HUES6 (cell line): ENCODE measurements at regions not wholly inside any gene's neighbourhood (a gene's known extent, or its start where the extent isn't known, plus 50 kb on each side); places are given as distances from the start of the nearest gene placed in this dataset.
"Not testable (repeated sequence)": the region's sequence is repeated elsewhere in the genome, so short reads cannot be mapped to it uniquely, and the experiment has no call there.

Experiments
- H3K27ac ChIP-seq: 2 replicates; pipeline ENCODE4 v1.7.0; 2013; ENCODE audit warnings: low read depth, mild to moderate bottlenecking, low read length, inconsistent platforms
- H3K27me3 ChIP-seq: 2 replicates; pipeline ENCODE4 v1.6.1; 2013; ENCODE audit warnings: low read length; ENCODE audit not compliant: control insufficient read depth, insufficient read depth
- H3K36me3 ChIP-seq: 2 replicates; pipeline ENCODE4 v1.6.1; 2013; ENCODE audit warnings: low read length; ENCODE audit not compliant: control insufficient read depth, insufficient read depth
- H3K4me1 ChIP-seq: 2 replicates; pipeline ENCODE4 v1.6.1; 2013; ENCODE audit warnings: low read length; ENCODE audit not compliant: control insufficient read depth, insufficient read depth
- H3K4me3 ChIP-seq: 2 replicates; pipeline ENCODE4 v1.5.1; 2013; ENCODE audit warnings: low read depth, low read length
- H3K9ac ChIP-seq: one replicate; pipeline ENCODE4 v1.6.1; 2013; ENCODE audit warnings: mild to moderate bottlenecking, low read length
- H3K9me3 ChIP-seq: 2 replicates; pipeline ENCODE4 v1.6.1; 2013; ENCODE audit warnings: low read depth, low read length; ENCODE audit not compliant: control insufficient read depth, insufficient read depth

DNA sequence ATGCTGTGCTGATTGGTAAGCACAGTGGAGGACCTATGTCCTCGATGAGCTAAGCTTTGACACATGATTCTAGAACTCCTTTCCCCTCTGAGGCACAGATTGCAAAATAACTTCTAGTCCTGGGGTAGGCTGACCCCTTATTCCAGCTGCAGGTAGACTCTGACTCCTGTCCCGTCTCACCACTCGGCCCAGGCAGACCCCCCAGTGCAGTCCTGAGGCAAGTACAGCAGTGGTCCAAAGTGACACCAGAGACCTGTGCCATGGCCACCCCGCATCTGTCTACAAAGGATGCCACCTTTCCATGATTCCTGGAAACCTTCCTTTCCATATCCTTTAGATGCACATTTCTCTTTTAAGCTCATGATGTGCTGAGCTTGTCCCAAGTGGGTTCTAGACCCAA is 482.5 kb downstream of the ZNF536 start:
- Histone ChIP-seq H3K27me3 (no peaks in the 10 kb centered on the region), H3K9ac (no peak overlapping the region), H3K4me3 (no peak overlapping the region)

DNA sequence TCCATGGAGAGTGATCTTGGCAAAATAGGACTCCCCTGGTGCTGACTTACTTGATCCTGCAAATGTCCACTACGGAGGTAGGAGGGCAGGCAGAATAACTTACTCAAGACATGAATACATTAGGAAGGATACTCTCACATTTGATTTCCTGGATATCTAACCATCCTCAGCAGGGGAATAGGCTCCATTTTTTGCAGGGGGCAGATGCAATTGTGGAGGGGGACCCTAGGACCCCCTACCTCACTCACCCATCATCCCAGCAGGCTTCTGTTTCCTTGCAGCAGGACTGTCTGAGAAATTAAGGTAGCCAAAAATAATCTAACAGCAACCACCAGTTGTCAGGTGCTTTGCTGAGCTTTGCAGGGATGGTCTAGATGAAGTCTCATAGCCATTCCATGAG is 482.0 kb downstream of the ZNF536 start:
- no peaks in the 10 kb centered on the region for H3K36me3 ChIP-seq
- H3K27me3 ChIP-seq: no peaks in the 10 kb centered on the region
- H3K27ac ChIP-seq: no peak overlapping the region
- H3K4me3 ChIP-seq: no peak overlapping the region
- H3K9me3 ChIP-seq: no peaks in the 10 kb centered on the region
- no peaks in the 10 kb centered on the region for H3K4me1 ChIP-seq
- H3K9ac ChIP-seq: no peak overlapping the region

More for the DNA sequence above, 482.5 kb downstream of the ZNF536 start:
- no peaks in the 10 kb centered on the region for H3K9me3 ChIP-seq
- no peaks in the 10 kb centered on the region for H3K4me1 ChIP-seq
- no peak overlapping the region for H3K27ac ChIP-seq
- no peaks in the 10 kb centered on the region for H3K36me3 ChIP-seq

DNA sequence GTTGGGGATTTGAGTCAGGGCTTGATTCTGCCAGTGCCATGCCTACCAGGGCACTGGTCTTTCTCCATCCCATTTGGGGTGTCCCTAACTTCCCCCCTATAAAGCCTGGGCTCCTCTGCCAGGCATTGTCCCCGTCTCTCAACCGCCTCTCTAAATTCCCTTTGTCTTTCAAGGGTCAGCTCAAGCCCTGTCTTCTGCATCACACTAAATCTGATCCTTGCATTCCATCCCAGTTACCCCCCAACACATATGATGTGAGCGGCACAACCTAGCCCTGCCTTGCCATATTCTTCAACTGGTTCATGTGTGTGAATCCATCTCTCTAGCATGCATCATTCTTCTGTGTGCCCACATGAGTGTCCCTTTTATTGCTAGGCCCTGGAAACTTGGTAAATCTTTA is 480.9 kb downstream of the ZNF536 start:
- no peak overlapping the region for H3K4me3 ChIP-seq
- H3K9ac ChIP-seq: no peak overlapping the region
- no peaks in the 10 kb centered on the region for H3K36me3 ChIP-seq
- no peaks in the 10 kb centered on the region for H3K27me3 ChIP-seq
- no peaks in the 10 kb centered on the region for H3K9me3 ChIP-seq
- H3K4me1 ChIP-seq: no peaks in the 10 kb centered on the region
- no peak overlapping the region for H3K27ac ChIP-seq

DNA sequence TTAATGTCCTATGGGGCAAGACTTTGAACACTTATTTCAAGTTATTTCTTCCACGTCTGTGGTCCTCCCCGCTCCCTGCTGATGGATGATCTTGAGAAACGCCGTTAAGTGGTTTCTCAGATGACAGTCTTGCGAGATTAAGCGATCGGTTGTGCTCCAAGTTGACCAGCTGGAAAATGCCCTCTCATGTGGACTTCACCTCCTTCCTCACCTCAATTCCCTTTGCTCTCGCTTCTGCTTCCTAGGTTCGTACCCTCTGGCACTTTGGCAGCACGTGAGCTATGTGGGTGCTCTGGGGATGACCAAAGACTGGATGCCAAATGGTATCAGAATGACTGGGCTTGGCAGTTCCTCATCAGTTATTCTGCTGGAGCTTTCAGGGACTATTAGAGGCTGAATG is 480.0 kb downstream of the ZNF536 start:
- Histone ChIP-seq H3K36me3 (no peaks in the 10 kb centered on the region), H3K9me3 (no peaks in the 10 kb centered on the region), H3K4me1 (no peaks in the 10 kb centered on the region), H3K4me3 (no peak overlapping the region), H3K27me3 (no peaks in the 10 kb centered on the region), H3K9ac (no peak overlapping the region), H3K27ac (no peak overlapping the region)

DNA sequence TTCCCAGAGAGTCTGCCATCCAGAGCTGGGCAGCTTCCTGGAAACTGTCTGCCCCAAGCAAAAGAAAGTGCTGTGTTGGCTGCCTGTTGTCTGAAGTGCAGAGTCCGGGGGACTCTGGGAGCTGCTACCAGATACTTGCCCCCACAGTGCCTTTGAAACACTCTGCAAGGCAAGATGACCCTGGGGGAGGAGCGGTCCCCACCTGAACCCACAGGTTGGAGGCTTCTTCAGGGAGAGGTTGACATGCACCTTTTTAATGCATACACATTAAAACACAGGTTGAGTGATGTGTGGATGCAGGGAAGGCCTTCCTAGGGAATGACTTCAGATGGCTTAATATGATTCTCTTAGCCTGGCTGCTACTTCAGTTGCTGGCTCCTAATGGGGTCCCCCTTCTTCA is 479.5 kb downstream of the ZNF536 start:
- Histone ChIP-seq H3K9me3 (no peaks in the 10 kb centered on the region), H3K4me1 (no peaks in the 10 kb centered on the region), H3K36me3 (no peaks in the 10 kb centered on the region), H3K9ac (no peak overlapping the region), H3K27ac (no peak overlapping the region), H3K27me3 (no peaks in the 10 kb centered on the region), H3K4me3 (no peak overlapping the region)

DNA sequence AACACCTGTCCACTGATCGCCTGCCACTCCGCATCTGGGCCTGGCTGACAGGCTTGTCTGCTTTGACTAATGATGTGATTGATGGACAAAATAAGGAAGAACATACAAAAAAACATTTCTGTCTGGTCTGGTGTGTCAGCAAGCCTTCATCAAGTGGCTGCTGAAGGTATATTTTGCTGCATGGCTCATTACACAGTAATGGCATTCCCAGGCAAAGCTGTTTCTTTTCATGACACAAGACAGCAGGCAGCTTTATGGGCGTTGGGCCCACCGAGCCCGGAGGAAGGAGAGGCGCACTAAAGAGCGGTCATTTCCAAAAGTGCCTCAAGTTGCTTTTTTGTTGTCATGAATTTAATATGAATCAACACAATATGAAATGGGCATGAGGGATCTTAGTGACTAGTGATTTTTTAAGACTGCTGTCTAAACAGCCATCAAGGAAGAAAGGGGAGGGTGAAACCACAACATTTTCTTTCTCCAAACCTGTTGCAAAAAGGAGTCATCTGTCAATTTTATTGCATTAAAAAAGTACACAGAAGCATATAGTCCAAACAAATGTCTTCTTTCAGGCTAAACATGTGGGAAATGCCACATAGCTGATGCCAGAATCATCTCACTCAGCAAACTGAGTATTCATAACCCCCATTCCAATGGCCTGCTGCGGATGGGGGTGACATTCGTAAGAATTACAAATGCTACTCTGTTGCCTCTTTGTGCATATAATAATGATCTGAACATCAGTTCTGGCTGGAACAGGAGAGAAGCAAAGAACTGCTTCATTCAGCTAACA is 476.6 kb downstream of the ZNF536 start:
- Histone ChIP-seq H3K9me3 (no peaks in the 10 kb centered on the region), H3K9ac (no peak overlapping the region), H3K36me3 (no peaks in the 10 kb centered on the region), H3K4me3 (no peak overlapping the region), H3K27ac (no peak overlapping the region), H3K4me1 (no peaks in the 10 kb centered on the region), H3K27me3 (no peaks in the 10 kb centered on the region)

DNA sequence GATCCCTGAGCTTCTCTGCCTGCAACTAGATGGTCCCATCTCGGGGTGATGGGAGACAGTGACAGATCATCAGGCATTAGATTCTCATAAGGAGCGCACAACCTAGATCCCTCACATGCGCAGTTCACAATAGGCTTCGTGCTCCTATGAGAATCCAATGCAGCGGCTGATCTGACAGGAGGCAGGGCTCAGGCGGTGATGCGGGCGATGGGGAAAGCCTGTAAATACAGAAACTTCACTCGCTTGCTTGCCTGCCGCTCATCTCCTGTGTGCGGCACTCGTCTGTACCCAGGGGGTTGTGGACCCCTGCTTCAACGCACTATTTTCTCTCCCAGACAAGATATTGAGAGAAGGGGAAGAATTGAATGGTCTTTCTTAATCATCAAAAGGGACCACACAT is 473.9 kb downstream of the ZNF536 start:
- H3K27me3 ChIP-seq: no peaks in the 10 kb centered on the region
- H3K4me3 ChIP-seq: no peak overlapping the region
- H3K27ac ChIP-seq: no peak overlapping the region
- no peak overlapping the region for H3K9ac ChIP-seq
- no peaks in the 10 kb centered on the region for H3K9me3 ChIP-seq
- no peaks in the 10 kb centered on the region for H3K4me1 ChIP-seq
- H3K36me3 ChIP-seq: no peaks in the 10 kb centered on the region

DNA sequence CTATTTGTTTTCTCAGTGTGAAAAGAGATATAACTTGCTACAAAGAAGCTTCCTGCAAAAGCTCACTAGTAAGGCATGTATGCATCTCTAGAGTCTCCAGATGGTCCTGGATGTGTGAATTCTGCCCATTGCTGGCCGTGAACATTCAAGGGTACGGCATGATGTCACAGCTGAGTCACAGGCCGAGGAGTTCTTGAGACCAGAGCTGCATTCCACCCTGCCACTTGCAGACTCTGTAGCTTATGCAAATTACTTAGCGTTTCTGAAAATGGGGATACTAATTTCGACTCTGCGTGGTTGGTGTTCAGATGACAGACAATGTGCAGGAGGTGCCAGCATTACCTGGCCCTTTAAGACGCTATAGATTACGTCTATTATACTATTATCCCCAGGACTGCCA is 470.7 kb downstream of the ZNF536 start:
- H3K27me3 ChIP-seq: no peaks in the 10 kb centered on the region
- no peak overlapping the region for H3K9ac ChIP-seq
- H3K9me3 ChIP-seq: no peaks in the 10 kb centered on the region
- H3K27ac ChIP-seq: no peak overlapping the region
- H3K36me3 ChIP-seq: no peaks in the 10 kb centered on the region
- no peaks in the 10 kb centered on the region for H3K4me1 ChIP-seq
- no peak overlapping the region for H3K4me3 ChIP-seq

DNA sequence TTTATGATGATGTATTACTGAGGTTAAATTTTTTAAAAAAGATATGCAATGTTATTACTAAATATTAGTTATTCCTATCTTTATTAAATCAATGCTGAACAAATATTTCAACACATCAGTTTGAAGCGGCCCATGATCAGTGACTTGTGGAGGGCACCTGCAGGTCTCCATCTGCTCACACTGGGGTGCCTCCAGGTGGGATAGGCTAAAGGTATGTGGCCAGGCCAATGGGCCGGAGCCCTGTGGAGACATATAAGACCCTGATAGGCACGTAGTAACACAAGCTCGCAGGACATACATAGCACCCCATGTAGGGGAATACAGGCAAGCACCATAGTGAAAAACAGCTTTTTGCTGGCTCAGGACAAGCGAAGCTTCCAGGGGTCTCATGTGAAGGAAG is 469.8 kb downstream of the ZNF536 start:
- no peaks in the 10 kb centered on the region for H3K4me1 ChIP-seq

DNA sequence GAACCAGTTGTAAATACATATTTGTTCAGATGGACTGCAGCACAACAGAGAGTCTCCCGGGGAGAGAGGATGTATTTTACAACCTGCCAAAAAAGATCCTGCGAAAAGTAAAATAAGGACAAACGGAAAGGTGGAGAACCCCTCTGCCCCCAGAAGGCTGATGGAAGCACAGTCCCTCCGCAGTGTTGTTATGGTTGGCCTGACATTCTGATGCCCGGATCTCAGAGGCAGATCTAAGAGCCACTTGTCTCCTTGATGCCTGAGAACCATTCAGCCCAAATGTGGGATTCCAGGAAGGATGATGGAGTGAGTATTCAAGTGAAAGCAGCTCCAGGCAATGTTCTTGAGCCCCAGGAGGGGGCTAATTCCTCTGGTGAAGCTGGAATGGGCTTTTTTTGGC is 458.7 kb downstream of the ZNF536 start:
- H3K9ac ChIP-seq: no peak overlapping the region
- no peaks in the 10 kb centered on the region for H3K27me3 ChIP-seq
- H3K27ac ChIP-seq: no peak overlapping the region
- H3K4me1 ChIP-seq: no peaks in the 10 kb centered on the region
- no peaks in the 10 kb centered on the region for H3K36me3 ChIP-seq
- H3K4me3 ChIP-seq: no peak overlapping the region
- no peaks in the 10 kb centered on the region for H3K9me3 ChIP-seq

More for the DNA sequence above, 469.8 kb downstream of the ZNF536 start:
- no peaks in the 10 kb centered on the region for H3K9me3 ChIP-seq
- no peak overlapping the region for H3K4me3 ChIP-seq
- no peaks in the 10 kb centered on the region for H3K36me3 ChIP-seq
- H3K9ac ChIP-seq: no peak overlapping the region
- H3K27ac ChIP-seq: no peak overlapping the region
- no peaks in the 10 kb centered on the region for H3K27me3 ChIP-seq

DNA sequence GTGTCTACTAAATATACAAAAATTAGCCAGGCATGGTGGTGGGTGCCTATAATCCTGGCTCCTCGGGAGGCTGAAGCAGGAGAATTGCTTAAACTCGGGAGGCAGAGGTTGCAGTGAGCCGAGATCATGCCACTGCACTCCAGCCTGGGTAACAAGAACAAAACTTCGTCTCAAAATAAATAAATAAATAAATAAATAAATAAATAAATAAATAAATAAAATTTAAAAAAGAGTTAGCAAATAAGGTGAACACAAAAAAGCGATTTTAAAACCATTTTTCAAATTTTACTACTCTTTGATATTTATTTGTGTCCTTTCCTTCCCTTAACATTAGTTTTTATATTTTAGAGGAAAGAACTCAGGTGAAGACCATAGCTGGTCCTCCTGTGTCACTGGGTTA is 453.3 kb downstream of the ZNF536 start:
- H3K36me3 ChIP-seq, H3K27ac ChIP-seq, H3K4me3 ChIP-seq, H3K4me1 ChIP-seq, H3K9me3 ChIP-seq, H3K9ac ChIP-seq, H3K27me3 ChIP-seq: not testable (repeated sequence)
